ENCODE measurements at regions not wholly inside any gene's neighbourhood (a gene's known extent, or its start where the extent isn't known, plus 50 kb on each side); places are given as distances from the start of the nearest gene placed in this dataset.
"Not testable (repeated sequence)": the region's sequence is repeated elsewhere in the genome, so short reads cannot be mapped to it uniquely, and the experiment has no call there.

GRCh38 chr16:26721957-26722356, 344.8 kb upstream of the C16orf82 start:
- not testable (repeated sequence) for DNase-seq (ENCODE audit: low read depth)

- DNase-seq (ENCODE audit: low read depth): no peak
These were observed 342.5 kb upstream of the C16orf82 start for GRCh38 chr16:26724189-26724588.

- DNase-seq (ENCODE audit: low read depth): no peak
These were observed 338.9 kb upstream of the C16orf82 start for GRCh38 chr16:26727848-26728247.

GRCh38 chr16:26729951-26730541, 336.7 kb upstream of the C16orf82 start:
- DNase-seq (ENCODE audit: low read depth): no peak

GRCh38 chr16:26731729-26732128, 335.0 kb upstream of the C16orf82 start:
- DNase-seq (ENCODE audit: low read depth): no peak

GRCh38 chr16:26733710-26734109, 333.0 kb upstream of the C16orf82 start:
- DNase-seq (ENCODE audit: low read depth): no peak

- no peak for DNase-seq (ENCODE audit: low read depth)
These were observed 331.2 kb upstream of the C16orf82 start for GRCh38 chr16:26735521-26735920.

GRCh38 chr16:26736084-26736483, 330.6 kb upstream of the C16orf82 start:
- DNase-seq (ENCODE audit: low read depth): no peak

- no peak for DNase-seq (ENCODE audit: low read depth)
These were observed 326.0 kb upstream of the C16orf82 start for GRCh38 chr16:26740771-26741170.

GRCh38 chr16:26742040-26742439, 324.7 kb upstream of the C16orf82 start:
- DNase-seq (ENCODE audit: low read depth): no peak

- DNase-seq (ENCODE audit: low read depth): no peak
These were observed 322.3 kb upstream of the C16orf82 start for GRCh38 chr16:26744430-26744829.

GRCh38 chr16:26747760-26748159, 319.0 kb upstream of the C16orf82 start:
- DNase-seq (ENCODE audit: low read depth): no peak

- no peak for DNase-seq (ENCODE audit: low read depth)
These were observed 317.7 kb upstream of the C16orf82 start for GRCh38 chr16:26749072-26749471.

GRCh38 chr16:26752166-26752565, 314.6 kb upstream of the C16orf82 start:
- DNase-seq (ENCODE audit: low read depth): no peak

GRCh38 chr16:26756633-26757032, 310.1 kb upstream of the C16orf82 start:
- DNase-seq (ENCODE audit: low read depth): no peak

GRCh38 chr16:26762594-26762993, 304.1 kb upstream of the C16orf82 start:
- no peak for DNase-seq (ENCODE audit: low read depth)

GRCh38 chr16:26765087-26765486, 301.6 kb upstream of the C16orf82 start:
- no peak for DNase-seq (ENCODE audit: low read depth)

- DNase-seq (ENCODE audit: low read depth): no peak
These were observed 298.2 kb upstream of the C16orf82 start for GRCh38 chr16:26768385-26769010.

- no peak for DNase-seq (ENCODE audit: low read depth)
These were observed 296.2 kb upstream of the C16orf82 start for GRCh38 chr16:26770547-26770946.

- no peak for DNase-seq (ENCODE audit: low read depth)
These were observed 294.2 kb upstream of the C16orf82 start for GRCh38 chr16:26772503-26772902.

GRCh38 chr16:26777821-26778220, 288.9 kb upstream of the C16orf82 start:
- no peak for DNase-seq (ENCODE audit: low read depth)

GRCh38 chr16:26787924-26788323, 278.8 kb upstream of the C16orf82 start:
- no peak for DNase-seq (ENCODE audit: low read depth)

- DNase-seq (ENCODE audit: low read depth): no peak
These were observed 275.6 kb upstream of the C16orf82 start for GRCh38 chr16:26791169-26791568.

- no peak for DNase-seq (ENCODE audit: low read depth)
These were observed 271.5 kb upstream of the C16orf82 start for GRCh38 chr16:26795184-26795583.
